Fibroblast of lung (primary cell): ENCODE measurements at regions not wholly inside any gene's neighbourhood (a gene's known extent, or its start where the extent isn't known, plus 50 kb on each side); places are given as distances from the start of the nearest gene placed in this dataset.

Experiments
- DNase-seq, 2 donors: peaks; one replicate each; pipeline versions ENCODE4 v3.0.0 to v3.0.0-alpha.2; 2010; ENCODE audit warnings: low read depth in 2 of 2
- H2AFZ ChIP-seq: 2 replicates; pipeline ENCODE4 v1.5.1; 2012; ENCODE audit warnings: low read length, control low read depth, inconsistent platforms
- H3K27ac ChIP-seq: 2 replicates; pipeline ENCODE4 v1.5.1; 2011; ENCODE audit warnings: low read length, control low read depth; ENCODE audit not compliant: insufficient read depth
- H3K27me3 ChIP-seq: 2 replicates; pipeline ENCODE4 v1.5.1; 2011; ENCODE audit warnings: mild to moderate bottlenecking, low read length; ENCODE audit not compliant: control insufficient read depth, insufficient read depth
- H3K36me3 ChIP-seq: 2 replicates; pipeline ENCODE4 v1.5.1; 2011; ENCODE audit warnings: low read length; ENCODE audit not compliant: control insufficient read depth, insufficient read depth
- H3K4me1 ChIP-seq: 2 replicates; pipeline ENCODE4 v1.5.1; 2011; ENCODE audit warnings: low read length; ENCODE audit not compliant: control insufficient read depth, insufficient read depth; ENCODE audit errors: extremely low read depth
- H3K4me2 ChIP-seq: 2 replicates; pipeline ENCODE4 v1.5.1; 2011; ENCODE audit warnings: low read length, control low read depth; ENCODE audit not compliant: insufficient read depth; ENCODE audit errors: extremely low read depth
- H3K4me3 ChIP-seq, 4 experiments: fragments of 200-600 bp in 1 of 4; sonication (generic) in 1 of 4; replicated peaks in 1 of 4; 2 replicates each; pipeline ENCODE4 v1.5.1; 2011 to 2016; ENCODE audit warnings: low read length in 4 of 4, low read depth in 3 of 4, mild to moderate bottlenecking in 3 of 4, control low read depth in 2 of 4, inconsistent platforms in 1 of 4, mixed read lengths in 1 of 4; ENCODE audit not compliant: insufficient read depth in 1 of 4; ENCODE audit errors: control extremely low read depth in 1 of 4
- H3K79me2 ChIP-seq: 2 replicates; pipeline ENCODE4 v1.5.1; 2012; ENCODE audit warnings: mild to moderate bottlenecking, low read length, inconsistent platforms; ENCODE audit not compliant: control insufficient read depth, insufficient read depth
- H3K9ac ChIP-seq: 2 replicates; pipeline ENCODE4 v1.5.1; 2011; ENCODE audit warnings: mild to moderate bottlenecking, low read length, control low read depth; ENCODE audit not compliant: insufficient read depth
- H3K9me3 ChIP-seq: 2 replicates; pipeline ENCODE4 v1.5.1; 2012; ENCODE audit warnings: low read depth, low read length; ENCODE audit not compliant: control insufficient read depth, insufficient read depth
- H4K20me1 ChIP-seq: 2 replicates; pipeline ENCODE4 v1.5.1; 2011; ENCODE audit warnings: low read length; ENCODE audit not compliant: control insufficient read depth, insufficient read depth; ENCODE audit errors: extremely low read depth
- CTCF ChIP-seq, 2 donors: IDR thresholded peaks in 1 of 2; conservative IDR thresholded peaks in 1 of 2; 1 replicate in 1 of 2; 2 replicates in 1 of 2; pipeline ENCODE4 v1.5.1; 2011 to 2012; ENCODE audit warnings: low read length in 2 of 2, control low read depth in 1 of 2, inconsistent platforms in 1 of 2, low read depth in 1 of 2, mild to moderate bottlenecking in 1 of 2
- EZH2 ChIP-seq: IDR thresholded peaks from 2 replicates; pipeline ENCODE4 v1.5.1; 2012; ENCODE audit warnings: low read length, control low read depth, mild to moderate bottlenecking; ENCODE audit errors: missing control alignments

GRCh38 chr2:163155279-163155883 is 316.8 kb upstream of the KCNH7 start:
- Histone ChIP-seq H3K79me2 (no peaks in the 10 kb centered on the region), H4K20me1 (no peaks in the 10 kb centered on the region), H3K9ac (no peak overlapping the region), H3K4me2 (no peak overlapping the region), H3K4me3 (no peak overlapping the region), H2AFZ (no peak overlapping the region), H3K36me3 (no peaks in the 10 kb centered on the region), H3K9me3 (no peaks in the 10 kb centered on the region), H3K27me3 (no peaks in the 10 kb centered on the region), H3K4me1 (peaks cover 2% of the 10 kb centered on the region), H3K27ac (no peak overlapping the region)
- TF ChIP-seq CTCF (conservative IDR thresholded peaks at IDR 0.05 in 1 of 2, IDR thresholded peaks at IDR 0.05 in 1 of 2; ENCODE audit: low read depth in 1 of 2, low read length in 2 of 2) (peak; percentile 45 to 55), EZH2 (no peak)
- DNase-seq: peak; percentile 32 to 42

GRCh38 chr2:163142618-163143017 is 304.1 kb upstream of the KCNH7 start:
- Histone ChIP-seq H3K9ac (no peak overlapping the region), H4K20me1 (no peaks in the 10 kb centered on the region), H3K27ac (no peak overlapping the region), H3K4me3 (no peak overlapping the region), H3K79me2 (no peaks in the 10 kb centered on the region), H3K27me3 (no peaks in the 10 kb centered on the region), H2AFZ (no peak overlapping the region), H3K4me1 (no peaks in the 10 kb centered on the region), H3K36me3 (no peaks in the 10 kb centered on the region), H3K4me2 (no peak overlapping the region), H3K9me3 (no peaks in the 10 kb centered on the region)
- no peak for DNase-seq
- TF ChIP-seq CTCF (conservative IDR thresholded peaks at IDR 0.05 in 1 of 2, IDR thresholded peaks at IDR 0.05 in 1 of 2; ENCODE audit: low read depth in 1 of 2, low read length in 2 of 2): no peak
- no peak for TF ChIP-seq EZH2

- Histone ChIP-seq H4K20me1 (no peaks in the 10 kb centered on the region), H3K79me2 (no peaks in the 10 kb centered on the region), H3K27ac (no peak overlapping the region), H3K27me3 (no peaks in the 10 kb centered on the region), H3K9me3 (no peaks in the 10 kb centered on the region), H3K36me3 (no peaks in the 10 kb centered on the region), H3K4me1 (no peaks in the 10 kb centered on the region), H3K4me3 (no peak overlapping the region), H2AFZ (no peak overlapping the region), H3K4me2 (no peak overlapping the region), H3K9ac (no peak overlapping the region)
- DNase-seq: no peak
- TF ChIP-seq EZH2 (no peak), CTCF (conservative IDR thresholded peaks at IDR 0.05 in 1 of 2, IDR thresholded peaks at IDR 0.05 in 1 of 2; ENCODE audit: low read depth in 1 of 2, low read length in 2 of 2) (no peak)
These were observed 300.4 kb upstream of the KCNH7 start for GRCh38 chr2:163138947-163139346.
